Heart left ventricle (tissue), 16 donors: ENCODE measurements at regions not wholly inside any gene's neighbourhood (a gene's known extent, or its start where the extent isn't known, plus 50 kb on each side); places are given as distances from the start of the nearest gene placed in this dataset.

Experiments used
- ATAC-seq, 4 donors: fragments of 200-7000 bp; cut with Tn5 transposase; one replicate each; pipeline ENCODE4 v1.9.1; 2020 to 2022; ENCODE audit warnings: moderate library complexity in 4 of 4, mild to moderate bottlenecking in 3 of 4, moderate number of reproducible peaks in 1 of 4
- DNase-seq, 5 donors: peaks; one replicate each; pipeline ENCODE4 v3.0.0-alpha.2; 2020
- H3K27ac ChIP-seq, 12 donors: fragments of 200-600 bp; sonication (generic) in 4 of 12; one replicate each; pipeline versions ENCODE4 v1.5.0 to v1.8.0; 2016 to 2022; ENCODE audit warnings: mild to moderate bottlenecking in 2 of 12
- H3K27me3 ChIP-seq, 9 donors: fragments of 200-600 bp; sonication (generic) in 2 of 9; one replicate each; pipeline versions ENCODE4 v1.5.1 to v1.8.0; 2016 to 2022; ENCODE audit warnings: mild to moderate bottlenecking in 3 of 9
- H3K36me3 ChIP-seq, 9 donors: fragments of 200-600 bp; sonication (generic) in 2 of 9; one replicate each; pipeline versions ENCODE4 v1.5.0 to v1.8.0; 2018 to 2022; ENCODE audit warnings: mild to moderate bottlenecking in 2 of 9
- H3K4me1 ChIP-seq, 12 donors: fragments of 200-600 bp; sonication (generic) in 4 of 12; one replicate each; pipeline versions ENCODE4 v1.5.0 to v1.8.0; 2016 to 2022; ENCODE audit warnings: mild to moderate bottlenecking in 3 of 12
- H3K4me3 ChIP-seq, 12 donors: fragments of 200-600 bp; sonication (generic) in 4 of 12; one replicate each; pipeline versions ENCODE4 v1.5.0 to v1.8.0; 2017 to 2022; ENCODE audit warnings: mild to moderate bottlenecking in 9 of 12, moderate library complexity in 4 of 12
- H3K9me3 ChIP-seq, 12 donors: fragments of 200-600 bp; sonication (generic) in 4 of 12; one replicate each; pipeline versions ENCODE4 v1.5.0 to v1.8.0; 2016 to 2022; ENCODE audit warnings: mild to moderate bottlenecking in 1 of 12
- POLR2A ChIP-seq, 2 donors: fragments of 450-650 bp; IDR thresholded peaks; one replicate each; pipeline ENCODE4 v1.6.1; 2017; ENCODE audit warnings: antibody characterized with exemption in 2 of 2, mild to moderate bottlenecking in 2 of 2, moderate library complexity in 2 of 2
- WGBS, 4 donors: extraction: QIAGEN DNeasy Blood & Tissue Kit in 2 of 4; methylation state at CpG; one replicate each; pipeline versions ENCODE4 v1.1.5 to v1.1.7; 2013 to 2018; 5-methylcytosine and 5-hydroxymethylcytosine counted together
- intact Hi-C, 10 donors: fragments of 100-400 bp; cut with DNase I; formaldehyde crosslinking; loops; one replicate each; pipeline versions ENCODE4 v1.11.1 to v1.14.2; 2022
- TF ChIP-seq, protein P1 (sequence below), 12 donors: fragments of 200-600 bp; sonication (generic) in 4 of 12; IDR thresholded peaks; one replicate each; pipeline versions ENCODE4 v1.5.0 to v1.8.0; 2018 to 2022; ENCODE audit warnings: antibody characterized with exemption in 12 of 12, mild to moderate bottlenecking in 5 of 12
- donor health status: ischemic (EF 13 %, LVEDD 7.1; RV severe dilation, severe dysfunction).
- donor health status: healthy with polysubstance abuse.
- donor health status: DM: no; HTN: yes; CAD: no.
- donor health status: DM: no; HTN: no; CAD: no.
- donor health status: ischemic (EF 25% LVEDD 6.9; RV normal size, moderate dysfunction).
- donor health status: ischemic (EF 25% LVEDD 5.7; RV mildly dilated, moderate dysfunction).
- donor health status: healthy.
- donor health status: DM: yes; HTN: yes; CAD: no.
- donor health status: ischemic (EF 35%, LVEDD 5.7; RV mildly dilated, moderate dysfunction).
- donor health status: nonischemic (EF 11% LVEDD 7.7; RV severe dilation, severe dysfunction).
- donor health status: DM: yes; HTN: yes; CAD: no.
- donor health status: PGD.
- donor health status: ischemic (EF 29% LVEDD 5.4; RV normal size, mild dysfunction).
- donor health status: nonischemic (EF 23%, LVEDD 6.1; RV moderate dilation, normal function).

- DNase-seq (peak in 1 of 5 donors; percentile 58), ATAC-seq (peak in 2 of 4 donors; percentile 7 to 45)
- H3K9me3 ChIP-seq = peaks cover 0 to 7% (median 0%) of the 10 kb centered on the region in 12 donors
- no peaks in the 10 kb centered on the region for H3K36me3 ChIP-seq
- H3K27ac ChIP-seq = no peak overlapping the region
- H3K4me1 ChIP-seq = no peaks in the 10 kb centered on the region
- H3K27me3 ChIP-seq = no peaks in the 10 kb centered on the region
- 93 to 94% (median 94%) methylated on average over 18 to 35 of the region's 35 CpGs for WGBS, 4 donors
- no peak for TF ChIP-seq POLR2A (IDR thresholded peaks at IDR 0.05)
- TF ChIP-seq, protein P1, sequence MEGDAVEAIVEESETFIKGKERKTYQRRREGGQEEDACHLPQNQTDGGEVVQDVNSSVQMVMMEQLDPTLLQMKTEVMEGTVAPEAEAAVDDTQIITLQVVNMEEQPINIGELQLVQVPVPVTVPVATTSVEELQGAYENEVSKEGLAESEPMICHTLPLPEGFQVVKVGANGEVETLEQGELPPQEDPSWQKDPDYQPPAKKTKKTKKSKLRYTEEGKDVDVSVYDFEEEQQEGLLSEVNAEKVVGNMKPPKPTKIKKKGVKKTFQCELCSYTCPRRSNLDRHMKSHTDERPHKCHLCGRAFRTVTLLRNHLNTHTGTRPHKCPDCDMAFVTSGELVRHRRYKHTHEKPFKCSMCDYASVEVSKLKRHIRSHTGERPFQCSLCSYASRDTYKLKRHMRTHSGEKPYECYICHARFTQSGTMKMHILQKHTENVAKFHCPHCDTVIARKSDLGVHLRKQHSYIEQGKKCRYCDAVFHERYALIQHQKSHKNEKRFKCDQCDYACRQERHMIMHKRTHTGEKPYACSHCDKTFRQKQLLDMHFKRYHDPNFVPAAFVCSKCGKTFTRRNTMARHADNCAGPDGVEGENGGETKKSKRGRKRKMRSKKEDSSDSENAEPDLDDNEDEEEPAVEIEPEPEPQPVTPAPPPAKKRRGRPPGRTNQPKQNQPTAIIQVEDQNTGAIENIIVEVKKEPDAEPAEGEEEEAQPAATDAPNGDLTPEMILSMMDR (IDR thresholded peaks at IDR 0.05) = no peak
- H3K4me3 ChIP-seq = no peak overlapping the region
- intact Hi-C loops = no loop called here
Observed at GRCh38 chr5:28404363-28405071, 1366.1 kb upstream of the CDH9 start.

DNA sequence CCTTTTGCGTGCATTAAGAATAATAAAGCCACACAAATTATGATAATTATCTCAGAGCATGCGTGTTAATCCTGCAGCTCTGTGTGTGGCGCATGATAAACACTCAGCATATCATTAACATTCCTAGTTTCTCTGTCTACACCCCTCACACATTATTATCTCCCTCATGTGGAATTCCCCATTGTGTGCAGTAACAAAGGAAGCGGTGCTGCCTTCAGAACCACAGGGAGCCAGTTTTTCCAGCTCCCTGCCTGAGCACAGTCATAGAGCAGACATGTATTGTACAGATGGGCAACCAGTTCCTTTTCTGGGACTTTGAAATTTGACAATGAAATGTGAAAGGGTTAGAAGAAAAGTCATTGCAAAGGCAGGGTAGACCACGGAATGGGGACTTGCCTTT, 1365.5 kb upstream of the CDH9 start:
- intact Hi-C loops = no loop called here
- no peak for DNase-seq
- WGBS, 4 donors = 55 to 68% (median 62%) methylated on average over 5 of the region's 5 CpGs

DNA sequence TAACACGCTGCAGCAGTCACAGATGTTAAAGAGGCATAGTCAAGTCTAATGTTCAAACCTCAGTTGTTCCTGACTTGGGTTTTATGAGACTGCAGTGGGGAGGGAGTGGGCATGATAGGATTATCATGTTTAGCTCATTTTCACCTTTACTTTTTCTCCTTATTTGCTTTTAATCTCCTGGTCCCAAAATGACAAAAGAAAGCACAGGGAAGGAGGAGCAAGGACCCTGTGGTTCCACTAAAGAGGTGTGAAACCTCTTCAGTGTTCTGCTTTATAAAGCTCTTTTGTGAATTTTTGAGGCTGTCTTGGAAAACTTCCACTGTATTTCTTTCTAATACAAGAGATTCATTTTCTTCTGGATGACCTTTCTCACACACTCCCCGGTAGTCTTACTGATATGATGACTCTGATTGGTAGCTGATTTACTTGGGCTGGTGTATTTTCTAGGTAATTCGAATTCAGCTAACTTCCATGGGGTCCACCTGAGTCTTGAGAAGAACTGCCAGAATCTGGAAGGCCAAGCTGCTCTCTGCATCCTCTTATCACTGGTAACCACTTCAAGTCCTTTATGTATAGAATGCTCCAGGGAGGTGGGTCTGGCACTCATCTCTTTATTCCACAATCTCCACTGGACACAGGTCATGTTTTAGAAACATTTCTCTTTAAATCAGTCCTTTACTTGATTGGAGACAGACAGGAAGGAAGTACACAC, 1364.4 kb upstream of the CDH9 start:
- TF ChIP-seq POLR2A (IDR thresholded peaks at IDR 0.05) = no peak
- TF ChIP-seq, protein P1 (IDR thresholded peaks at IDR 0.05) = no peak
- H3K27me3 ChIP-seq = no peaks in the 10 kb centered on the region
- H3K4me1 ChIP-seq = no peaks in the 10 kb centered on the region
- WGBS, 4 donors = 71 to 77% (median 74%) methylated on average over 3 of the region's 3 CpGs
- H3K4me3 ChIP-seq = no peak overlapping the region
- intact Hi-C loops = no loop called here
- no peak overlapping the region for H3K27ac ChIP-seq
- H3K36me3 ChIP-seq = no peaks in the 10 kb centered on the region
- no peak for DNase-seq
- H3K9me3 ChIP-seq = peaks cover 0 to 15% (median 0%) of the 10 kb centered on the region in 12 donors
- ATAC-seq = no peak

More for the DNA sequence above, 1365.5 kb upstream of the CDH9 start:
- no peaks in the 10 kb centered on the region for H3K36me3 ChIP-seq
- ATAC-seq = no peak
- no peak for TF ChIP-seq POLR2A (IDR thresholded peaks at IDR 0.05)
- TF ChIP-seq, protein P1 (IDR thresholded peaks at IDR 0.05) = no peak
- no peaks in the 10 kb centered on the region for H3K27me3 ChIP-seq
- no peak overlapping the region for H3K4me3 ChIP-seq
- H3K4me1 ChIP-seq = no peaks in the 10 kb centered on the region
- peaks cover 0 to 8% (median 0%) of the 10 kb centered on the region in 12 donors for H3K9me3 ChIP-seq
- H3K27ac ChIP-seq = no peak overlapping the region

DNA sequence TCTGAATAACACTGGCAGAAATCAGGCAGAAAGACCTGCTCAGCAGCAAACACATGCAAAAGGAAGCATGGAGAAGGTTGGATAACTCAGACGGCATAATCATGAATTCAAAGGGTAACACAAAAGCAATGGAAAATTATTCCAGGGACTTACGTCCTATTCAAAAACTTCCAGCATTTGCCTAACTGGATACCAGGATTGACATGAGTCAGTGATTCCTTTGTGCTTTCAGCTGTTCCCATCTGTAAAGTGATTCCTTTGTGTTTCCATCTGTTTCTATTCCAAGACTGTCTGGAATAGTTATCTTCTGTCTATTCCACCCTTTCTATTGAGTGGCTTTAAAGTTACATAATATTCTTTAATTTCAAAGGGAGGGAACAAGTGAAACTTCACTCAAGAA, 1361.7 kb upstream of the CDH9 start:
- no peak overlapping the region for H3K27ac ChIP-seq
- H3K4me1 ChIP-seq = no peaks in the 10 kb centered on the region
- no peak overlapping the region for H3K4me3 ChIP-seq
- H3K36me3 ChIP-seq = no peaks in the 10 kb centered on the region
- no peak for ATAC-seq
- no peak for DNase-seq
- intact Hi-C loops = no loop called here
- peaks cover 0 to 17% (median 0%) of the 10 kb centered on the region in 12 donors for H3K9me3 ChIP-seq
- no peaks in the 10 kb centered on the region for H3K27me3 ChIP-seq
- WGBS, 4 donors = 58 to 71% (median 62%) methylated on average over 2 of the region's 2 CpGs
- TF ChIP-seq, protein P1 (IDR thresholded peaks at IDR 0.05) = no peak
- TF ChIP-seq POLR2A (IDR thresholded peaks at IDR 0.05) = no peak
